Muscle of leg (tissue), 3 donors: ENCODE measurements at regions not wholly inside any gene's neighbourhood (a gene's known extent, or its start where the extent isn't known, plus 50 kb on each side); places are given as distances from the start of the nearest gene placed in this dataset.

Source experiments
- DNase-seq: peaks from one replicate; pipeline ENCODE4 v3.0.0; 2013
- H3K27ac ChIP-seq: one replicate; pipeline ENCODE4 v1.5.1; 2013; ENCODE audit warnings: mild to moderate bottlenecking, low read length, control low read depth
- H3K27me3 ChIP-seq: one replicate; pipeline ENCODE4 v1.6.1; 2013; ENCODE audit warnings: low read length; ENCODE audit not compliant: control insufficient read depth, insufficient read depth
- H3K36me3 ChIP-seq: one replicate; pipeline ENCODE4 v1.6.1; 2013; ENCODE audit warnings: low read length; ENCODE audit not compliant: control insufficient read depth, insufficient read depth
- H3K4me1 ChIP-seq: one replicate; pipeline ENCODE4 v1.6.1; 2013; ENCODE audit warnings: low read length; ENCODE audit not compliant: control insufficient read depth, insufficient read depth
- H3K4me3 ChIP-seq: one replicate; pipeline ENCODE4 v1.5.1; 2013; ENCODE audit warnings: low read length, control low read depth
- H3K9me3 ChIP-seq: replicated peaks from 2 replicates; pipeline ENCODE4 v1.6.1; 2013; ENCODE audit warnings: low read depth, low read length; ENCODE audit not compliant: control insufficient read depth
- WGBS: methylation state at CpG from one replicate; pipeline ENCODE4 v1.1.5; 2013; ENCODE audit warnings: missing lambda C conversion rate; ENCODE audit not compliant: insufficient coverage; 5-methylcytosine and 5-hydroxymethylcytosine counted together

DNA sequence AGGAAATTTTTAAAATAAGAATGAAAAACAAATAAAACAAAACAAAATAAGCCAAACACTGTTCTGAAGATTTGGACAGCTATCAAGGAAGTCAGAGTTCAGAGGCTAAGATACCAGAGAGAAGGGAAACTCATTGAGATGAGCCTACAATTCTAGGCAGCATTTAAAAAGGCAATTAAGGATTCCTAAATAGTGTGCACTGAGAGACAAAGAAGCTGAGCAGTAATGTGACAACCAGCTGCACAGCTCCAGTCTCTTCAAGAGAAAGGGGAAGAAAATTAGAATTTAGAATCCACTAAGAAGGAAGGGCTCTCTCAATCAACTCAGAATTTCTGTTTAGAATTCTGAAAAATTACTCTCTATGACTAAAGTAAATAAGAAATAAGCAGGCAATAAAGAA lies 246.7 kb upstream of the COX7C start:
- DNase-seq: no peak
- H3K27ac ChIP-seq: no peak overlapping the region

DNA sequence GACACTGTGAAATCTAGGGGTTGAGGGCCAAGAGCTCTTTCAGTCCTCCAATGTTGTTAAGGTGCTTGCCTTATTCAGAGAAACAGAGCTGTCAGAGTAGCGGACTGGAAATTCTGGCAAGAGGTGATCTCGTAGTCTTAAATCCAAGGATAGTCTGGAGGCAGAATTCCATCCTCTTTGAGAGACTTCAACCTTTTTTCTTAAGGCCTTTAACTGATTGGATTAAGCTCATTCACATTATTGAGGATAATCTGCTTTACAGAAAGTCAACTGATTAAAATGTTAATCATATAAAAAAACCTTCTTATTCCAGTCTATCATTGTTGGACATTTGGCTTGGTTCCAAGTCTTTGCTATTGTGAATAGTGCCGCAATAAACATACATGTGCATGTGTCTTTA lies 243.1 kb upstream of the COX7C start:
- peaks cover 4% of the 10 kb centered on the region for H3K9me3 ChIP-seq
- H3K27ac ChIP-seq: no peak overlapping the region
- WGBS: no CpG with 5 or more reads among the region's 3 CpGs
- DNase-seq: no peak
- H3K4me1 ChIP-seq: no peaks in the 10 kb centered on the region
- H3K36me3 ChIP-seq: no peaks in the 10 kb centered on the region
- no peak overlapping the region for H3K4me3 ChIP-seq
- no peaks in the 10 kb centered on the region for H3K27me3 ChIP-seq

More for the DNA sequence above, 246.7 kb upstream of the COX7C start:
- Histone ChIP-seq H3K27me3 (no peaks in the 10 kb centered on the region), H3K4me1 (no peaks in the 10 kb centered on the region), H3K4me3 (no peak overlapping the region), H3K9me3 (peaks cover 4% of the 10 kb centered on the region), H3K36me3 (no peaks in the 10 kb centered on the region)

DNA sequence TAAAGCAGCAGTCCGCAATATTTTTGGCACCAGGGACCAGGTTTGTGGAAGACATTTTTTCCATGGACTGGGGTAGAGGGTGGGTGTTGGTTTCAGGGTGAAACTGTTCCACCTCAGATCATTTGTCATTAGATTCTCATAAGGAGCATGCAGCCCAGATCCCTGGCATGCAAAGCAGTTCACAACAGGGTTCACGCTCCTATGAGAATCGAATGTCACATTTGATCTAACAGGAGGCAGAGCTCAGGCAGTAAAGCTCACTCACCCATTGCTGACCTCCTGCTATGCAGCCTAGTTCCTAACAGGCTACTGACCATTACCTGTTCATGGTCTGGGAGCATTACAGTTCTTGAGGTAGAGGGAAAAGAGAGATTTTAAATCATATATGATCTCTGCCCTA lies 241.5 kb upstream of the COX7C start:
- peaks cover 4% of the 10 kb centered on the region for H3K9me3 ChIP-seq

DNA sequence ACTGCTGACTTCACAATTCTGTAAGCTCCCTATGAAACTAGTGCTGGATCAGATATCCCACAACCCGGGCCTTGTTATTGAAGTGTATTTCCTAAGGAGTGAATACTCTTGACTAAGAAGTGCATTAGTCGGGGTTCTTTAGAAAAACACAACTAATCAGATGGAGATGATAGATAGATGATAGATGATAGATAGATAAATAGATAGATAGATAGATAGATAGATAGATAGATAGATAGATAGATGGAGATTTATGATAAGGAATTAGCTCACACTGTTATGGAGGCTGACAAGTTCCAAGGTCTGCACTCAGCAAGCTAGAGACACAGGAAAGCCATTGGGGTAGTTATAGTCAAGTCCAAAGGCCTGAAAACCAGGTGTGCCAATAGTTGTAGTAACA lies 214.6 kb upstream of the COX7C start:
- no peak overlapping the region for H3K4me3 ChIP-seq
- DNase-seq: no peak
- WGBS: no CpG with 5 or more reads among the region's 2 CpGs
- H3K4me1 ChIP-seq: no peaks in the 10 kb centered on the region
- H3K27me3 ChIP-seq: no peaks in the 10 kb centered on the region
- no peak overlapping the region for H3K27ac ChIP-seq
- no peaks in the 10 kb centered on the region for H3K36me3 ChIP-seq
- no peaks in the 10 kb centered on the region for H3K9me3 ChIP-seq

More for the DNA sequence above, 241.5 kb upstream of the COX7C start:
- no peak overlapping the region for H3K27ac ChIP-seq
- WGBS: 71% methylated on average over 2 of the region's 3 CpGs
- H3K27me3 ChIP-seq: no peaks in the 10 kb centered on the region
- no peaks in the 10 kb centered on the region for H3K36me3 ChIP-seq
- DNase-seq: no peak
- no peak overlapping the region for H3K4me3 ChIP-seq
- no peaks in the 10 kb centered on the region for H3K4me1 ChIP-seq

DNA sequence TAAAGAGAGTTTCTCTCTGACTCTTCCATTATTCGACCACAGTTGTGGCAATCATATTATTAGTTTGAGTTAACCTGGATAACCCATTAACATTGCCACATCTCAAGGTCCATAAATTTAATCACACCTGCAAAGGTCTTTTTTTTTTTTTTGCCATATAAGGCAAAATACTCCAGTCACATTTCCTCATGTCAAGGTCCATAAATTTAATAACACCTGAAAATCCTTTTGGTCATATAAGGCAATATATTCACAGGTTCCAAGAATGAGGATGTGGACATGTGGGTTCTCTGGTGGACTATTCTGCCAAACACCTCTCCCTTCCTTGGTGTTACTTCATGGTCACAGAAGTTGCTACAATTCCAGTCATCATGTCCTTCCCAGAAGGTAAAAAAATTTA lies 213.5 kb upstream of the COX7C start:
- Histone ChIP-seq H3K36me3 (no peaks in the 10 kb centered on the region), H3K27ac (no peak overlapping the region), H3K4me1 (no peaks in the 10 kb centered on the region), H3K9me3 (no peaks in the 10 kb centered on the region), H3K4me3 (no peak overlapping the region), H3K27me3 (no peaks in the 10 kb centered on the region)
- DNase-seq: no peak
- WGBS: no CpG with 5 or more reads among the region's 1 CpG

DNA sequence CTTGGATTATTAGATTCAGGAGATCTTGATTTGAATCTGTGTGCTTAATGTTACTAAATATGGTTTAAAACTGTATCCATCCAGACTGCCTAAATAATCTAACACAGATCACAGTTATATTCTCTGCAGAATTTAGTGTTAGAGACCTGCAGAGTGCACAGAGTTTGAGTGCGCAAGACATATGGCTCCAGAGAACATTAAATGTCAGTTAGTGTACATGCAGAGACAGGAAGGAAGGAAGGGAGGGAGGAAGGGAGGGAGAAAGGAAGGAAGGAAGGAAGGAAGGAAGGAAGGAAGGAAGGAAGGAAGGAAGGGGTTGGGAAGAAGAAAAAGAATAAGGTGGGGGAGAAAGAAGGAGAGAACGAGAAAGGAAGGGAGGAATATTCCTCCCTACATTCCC lies 210.0 kb upstream of the COX7C start:
- Histone ChIP-seq H3K36me3 (no peaks in the 10 kb centered on the region), H3K4me3 (no peak overlapping the region), H3K9me3 (no peaks in the 10 kb centered on the region), H3K27me3 (no peaks in the 10 kb centered on the region), H3K27ac (no peak overlapping the region), H3K4me1 (no peaks in the 10 kb centered on the region)
- no peak for DNase-seq
- 100% methylated on average over 1 of the region's 2 CpGs for WGBS

DNA sequence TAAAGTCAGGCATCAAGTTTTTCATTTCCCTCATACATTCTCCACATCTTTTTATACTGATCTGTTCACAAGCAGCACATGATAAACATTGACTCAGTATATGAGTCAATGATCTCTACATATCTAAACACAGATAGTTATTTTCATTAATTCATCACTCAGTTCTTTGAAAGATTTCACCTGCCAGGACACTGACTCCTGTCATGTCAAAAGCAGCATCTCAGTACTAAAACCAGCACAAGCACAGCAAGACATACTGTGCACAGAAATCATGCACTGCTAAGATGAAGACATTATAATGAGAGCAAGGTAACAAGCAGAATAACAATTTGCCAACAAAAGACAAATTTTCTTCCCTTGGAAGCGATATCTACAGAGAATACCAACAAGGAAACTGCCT lies 206.1 kb upstream of the COX7C start:
- no peak overlapping the region for H3K27ac ChIP-seq
- no peaks in the 10 kb centered on the region for H3K27me3 ChIP-seq
- H3K4me1 ChIP-seq: no peaks in the 10 kb centered on the region
- H3K36me3 ChIP-seq: no peaks in the 10 kb centered on the region
- no peak for DNase-seq
- H3K9me3 ChIP-seq: no peaks in the 10 kb centered on the region
- no CpG with 5 or more reads among the region's 1 CpG for WGBS
- H3K4me3 ChIP-seq: no peak overlapping the region

DNA sequence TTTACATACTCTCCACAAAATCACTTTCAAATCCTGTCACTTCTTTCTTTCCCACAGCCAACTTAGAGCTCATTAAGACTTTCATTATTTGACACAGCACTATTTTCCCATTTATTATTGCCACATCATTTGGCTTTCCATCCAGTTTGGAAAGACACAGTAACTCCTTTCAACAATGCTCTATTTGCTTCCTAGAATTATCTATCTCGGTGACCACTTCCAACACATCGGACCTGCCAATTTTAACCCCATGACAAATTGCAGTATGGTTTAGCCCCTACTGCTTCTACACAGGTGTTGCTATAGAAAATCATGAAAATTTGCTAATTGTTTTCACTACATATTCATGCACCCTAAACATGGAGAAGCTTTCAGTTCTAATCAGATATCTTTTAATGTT lies 190.6 kb upstream of the COX7C start:
- WGBS: 92% methylated on average over 2 of the region's 2 CpGs
- no peak for DNase-seq
- H3K27me3 ChIP-seq: no peaks in the 10 kb centered on the region

GRCh38 chr5:86439593-86440110 lies 178.1 kb upstream of the COX7C start:
- H3K27me3 ChIP-seq: no peaks in the 10 kb centered on the region
- H3K9me3 ChIP-seq: no peaks in the 10 kb centered on the region
- no peaks in the 10 kb centered on the region for H3K36me3 ChIP-seq
- no peaks in the 10 kb centered on the region for H3K4me1 ChIP-seq
- WGBS: no CpG with 5 or more reads among the region's 2 CpGs
- peak; percentile 68 for DNase-seq
- H3K4me3 ChIP-seq: no peak overlapping the region
- no peak overlapping the region for H3K27ac ChIP-seq

More for the DNA sequence above, 190.6 kb upstream of the COX7C start:
- no peak overlapping the region for H3K4me3 ChIP-seq
- H3K36me3 ChIP-seq: no peaks in the 10 kb centered on the region
- no peak overlapping the region for H3K27ac ChIP-seq
- no peaks in the 10 kb centered on the region for H3K9me3 ChIP-seq
- H3K4me1 ChIP-seq: no peaks in the 10 kb centered on the region

GRCh38 chr5:86442036-86442745 lies 175.6 kb upstream of the COX7C start:
- Histone ChIP-seq H3K27ac (no peak overlapping the region), H3K4me1 (no peaks in the 10 kb centered on the region), H3K4me3 (no peak overlapping the region), H3K27me3 (no peaks in the 10 kb centered on the region), H3K9me3 (no peaks in the 10 kb centered on the region), H3K36me3 (no peaks in the 10 kb centered on the region)
- DNase-seq: peak; percentile 75
- WGBS: no CpG with 5 or more reads among the region's 2 CpGs

DNA sequence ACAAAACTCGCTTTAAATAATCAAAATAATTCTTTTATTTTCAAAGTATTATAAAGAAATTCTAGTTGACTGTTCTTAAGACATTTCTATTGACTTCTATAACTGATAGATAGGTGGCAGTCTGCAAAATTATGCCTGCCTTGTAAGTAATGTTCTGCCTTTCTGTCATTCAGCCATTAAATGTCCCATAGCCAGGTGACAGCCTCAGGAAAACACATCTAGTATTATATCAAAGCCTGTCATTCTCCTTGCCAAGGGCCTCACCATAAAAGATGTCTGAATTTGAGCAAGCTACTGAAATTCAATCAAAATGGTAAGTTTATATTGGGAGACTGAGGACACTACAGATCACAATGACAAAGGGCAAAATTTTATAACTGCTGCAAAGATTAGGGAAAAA lies 170.4 kb upstream of the COX7C start:
- no peaks in the 10 kb centered on the region for H3K36me3 ChIP-seq
- no peaks in the 10 kb centered on the region for H3K4me1 ChIP-seq
- H3K27ac ChIP-seq: no peak overlapping the region
- DNase-seq: no peak
- no peaks in the 10 kb centered on the region for H3K9me3 ChIP-seq
- no peak overlapping the region for H3K4me3 ChIP-seq
- no CpG with 5 or more reads among the region's 1 CpG for WGBS
- no peaks in the 10 kb centered on the region for H3K27me3 ChIP-seq
